Activated CD4-positive, alpha-beta T cell treated with anti-CD3 and anti-CD28 coated beads, Interleukin-2, amount 50 U/mL, for 24 hours (primary cell): ENCODE measurements at regions not wholly inside any gene's neighbourhood (a gene's known extent, or its start where the extent isn't known, plus 50 kb on each side); places are given as distances from the start of the nearest gene placed in this dataset.
"Not testable (repeated sequence)": the region's sequence is repeated elsewhere in the genome, so short reads cannot be mapped to it uniquely, and the experiment has no call there.

ENCODE experiments used
- DNase-seq, 2 donors: peaks; one replicate each; pipeline ENCODE4 v3.0.0-alpha.2; 2020; ENCODE audit warnings: low read depth in 1 of 2, low spot score in 1 of 2

DNA sequence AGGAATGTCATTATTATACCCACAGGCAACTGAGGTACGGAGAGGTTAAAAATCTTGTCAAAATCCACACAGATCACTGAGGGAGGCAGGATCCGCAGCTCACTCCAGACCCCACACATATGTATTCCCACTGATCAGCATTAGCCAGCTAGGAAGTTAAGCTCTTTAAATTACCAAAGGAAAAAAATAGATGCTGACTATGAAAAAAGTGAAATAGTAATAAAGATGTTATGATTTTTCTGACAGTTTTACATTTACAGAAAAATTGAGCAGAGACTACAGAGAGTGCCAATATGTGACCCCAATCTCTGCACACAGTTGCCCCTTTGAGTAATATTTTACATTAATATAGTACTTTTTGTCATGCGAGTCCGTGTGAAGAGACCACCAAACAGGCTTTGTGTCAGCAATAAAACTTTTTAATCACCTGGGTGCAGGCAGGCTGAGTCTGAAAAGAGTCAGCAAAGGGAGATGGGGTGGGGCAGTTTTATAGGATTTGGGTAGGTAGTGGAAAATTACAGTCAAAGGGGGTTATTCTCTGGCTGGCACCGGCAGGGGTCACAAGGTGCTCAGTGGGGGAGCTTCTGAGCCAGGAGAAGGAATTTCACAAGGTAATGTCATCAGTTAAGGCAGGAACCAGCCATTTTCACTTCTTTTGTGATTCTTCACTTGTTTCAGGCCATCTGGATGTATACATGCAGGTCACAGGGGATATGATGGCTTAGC is 61.9 kb upstream of the NAA35 start:
- DNase-seq: not testable (repeated sequence)

DNA sequence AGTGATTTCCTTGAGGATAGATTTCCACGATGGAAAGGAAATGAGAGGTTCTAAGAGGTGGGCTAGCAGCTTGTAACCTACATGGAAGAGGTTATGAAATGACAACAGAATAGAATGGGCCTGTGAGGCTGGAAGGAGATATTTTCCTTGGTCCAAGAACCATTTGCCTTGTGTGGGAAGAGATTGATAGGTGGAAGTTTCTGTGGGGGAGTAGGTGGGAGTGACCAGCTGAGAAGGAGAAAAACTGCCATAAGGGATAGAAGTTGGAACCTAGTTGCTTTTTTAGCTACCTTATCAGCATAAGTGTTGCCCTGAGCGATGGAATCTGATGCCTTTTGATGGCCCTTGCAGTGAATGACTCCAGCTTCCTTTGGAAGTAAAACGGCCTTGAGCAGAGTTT is 60.4 kb upstream of the NAA35 start:
- not testable (repeated sequence) for DNase-seq

DNA sequence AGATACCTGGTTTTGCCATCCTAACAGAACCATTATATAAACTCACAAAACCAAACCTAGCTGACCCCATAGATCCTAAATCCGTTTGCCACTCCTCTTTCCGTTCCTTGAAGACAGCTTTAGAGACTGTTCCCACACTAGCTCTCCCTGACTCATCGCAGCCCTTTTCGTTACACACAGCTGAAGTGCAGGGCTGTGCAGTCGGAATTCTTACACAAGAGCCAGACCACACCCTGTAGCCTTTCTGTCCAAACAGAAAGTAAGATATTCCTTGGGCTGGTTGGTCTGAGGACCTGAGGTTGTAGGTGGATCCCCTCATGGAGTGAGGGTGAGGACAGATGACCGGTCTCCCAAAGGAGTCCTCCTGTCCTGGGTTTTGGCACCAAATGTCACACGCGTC is 56.7 kb upstream of the NAA35 start:
- DNase-seq: no peak

DNA sequence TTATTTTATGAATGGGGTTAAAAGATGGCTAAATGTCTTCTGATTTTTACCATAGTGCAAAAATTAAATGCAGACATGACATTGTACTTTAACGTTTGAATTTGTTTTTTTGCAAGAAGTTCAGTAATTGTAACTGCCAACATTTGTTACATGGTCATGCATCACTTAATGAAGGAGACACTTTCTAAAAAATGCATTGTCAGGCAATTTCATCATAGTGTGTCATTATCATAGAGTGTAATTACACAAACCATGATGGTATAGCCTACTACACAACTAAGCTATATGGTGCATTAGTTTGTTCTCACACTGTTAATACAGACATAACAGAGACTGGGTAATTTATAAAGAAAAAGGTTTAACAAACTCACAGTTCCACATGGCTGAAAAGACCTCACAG is 50.0 kb upstream of the NAA35 start:
- no peak for DNase-seq
